IPS DF 6.9 (cell line): ENCODE measurements at regions not wholly inside any gene's neighbourhood (a gene's known extent, or its start where the extent isn't known, plus 50 kb on each side); places are given as distances from the start of the nearest gene placed in this dataset.

Source experiments
- DNase-seq: peaks from one replicate; pipeline ENCODE4 v3.0.0-alpha.2; 2013; ENCODE audit warnings: low read depth, low spot score
- H3K27ac ChIP-seq: one replicate; pipeline ENCODE4 v1.5.1; 2013; ENCODE audit warnings: low read length, control low read depth
- H3K27me3 ChIP-seq: 2 replicates; pipeline ENCODE4 v1.6.1; 2013; ENCODE audit warnings: mild to moderate bottlenecking, low read length; ENCODE audit not compliant: control insufficient read depth, insufficient read depth
- H3K36me3 ChIP-seq: 2 replicates; pipeline ENCODE4 v1.6.1; 2013; ENCODE audit warnings: low read length; ENCODE audit not compliant: control insufficient read depth, insufficient read depth
- H3K4me1 ChIP-seq: 2 replicates; pipeline ENCODE4 v1.6.1; 2013; ENCODE audit warnings: low read length; ENCODE audit not compliant: control insufficient read depth, insufficient read depth
- H3K4me3 ChIP-seq: 2 replicates; pipeline ENCODE4 v1.5.1; 2013; ENCODE audit warnings: mild to moderate bottlenecking, low read length
- H3K9me3 ChIP-seq: 2 replicates; pipeline ENCODE4 v1.6.1; 2013; ENCODE audit warnings: low read length, inconsistent platforms; ENCODE audit not compliant: control insufficient read depth, insufficient read depth
- WGBS: extraction: QIAGEN DNeasy Blood & Tissue Kit; methylation state at CpG from one replicate; pipeline ENCODE4 v1.1.7; 2013; ENCODE audit warnings: mixed read lengths, missing lambda C conversion rate; ENCODE audit not compliant: insufficient read length, insufficient coverage; 5-methylcytosine and 5-hydroxymethylcytosine counted together

DNA sequence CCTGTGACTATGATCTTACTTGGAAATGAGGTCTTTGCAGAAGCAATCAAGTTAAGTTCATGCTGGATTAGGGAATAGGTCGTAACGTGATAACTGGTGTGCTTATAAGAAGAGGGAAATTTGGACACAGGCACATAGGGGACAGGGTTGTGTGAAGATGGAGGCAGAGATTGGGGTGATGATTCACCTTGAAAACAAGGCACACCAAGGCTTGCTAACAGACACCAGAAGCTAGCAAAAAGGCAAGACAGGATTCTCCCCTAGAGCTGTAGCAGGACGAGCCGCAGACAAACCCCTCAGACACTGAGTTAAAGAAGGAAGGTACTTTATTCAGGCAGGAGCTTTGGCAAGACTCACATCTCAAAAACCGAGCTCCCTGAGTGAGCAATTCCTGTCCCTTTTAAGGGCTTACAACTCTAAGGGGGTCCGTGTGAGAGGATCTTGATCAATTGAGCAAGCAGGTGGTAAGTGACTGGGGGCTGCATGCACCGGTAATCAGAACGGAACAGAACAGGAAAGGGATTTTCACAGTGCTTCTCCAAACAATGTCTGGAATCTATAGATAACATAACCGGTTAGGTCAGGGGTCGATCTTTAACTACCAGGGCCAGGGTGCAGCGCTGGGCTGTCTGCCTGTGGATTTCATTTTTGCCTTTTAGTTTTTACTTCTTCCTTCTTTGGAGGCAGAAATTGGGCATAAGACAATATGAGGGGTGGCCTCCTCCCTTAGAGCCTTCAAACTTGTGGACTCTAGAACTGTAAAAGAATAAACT is 57.5 kb upstream of the S1PR3 start:
- H3K9me3 ChIP-seq, result no peaks in the 10 kb centered on the region
- H3K4me1 ChIP-seq, result no peaks in the 10 kb centered on the region
- H3K27ac ChIP-seq, result no peak overlapping the region
- H3K4me3 ChIP-seq, result no peak overlapping the region
- H3K27me3 ChIP-seq, result no peaks in the 10 kb centered on the region
- WGBS, result no CpG with 5 or more reads among the region's 11 CpGs
- DNase-seq, result no peak
- H3K36me3 ChIP-seq, result no peaks in the 10 kb centered on the region

DNA sequence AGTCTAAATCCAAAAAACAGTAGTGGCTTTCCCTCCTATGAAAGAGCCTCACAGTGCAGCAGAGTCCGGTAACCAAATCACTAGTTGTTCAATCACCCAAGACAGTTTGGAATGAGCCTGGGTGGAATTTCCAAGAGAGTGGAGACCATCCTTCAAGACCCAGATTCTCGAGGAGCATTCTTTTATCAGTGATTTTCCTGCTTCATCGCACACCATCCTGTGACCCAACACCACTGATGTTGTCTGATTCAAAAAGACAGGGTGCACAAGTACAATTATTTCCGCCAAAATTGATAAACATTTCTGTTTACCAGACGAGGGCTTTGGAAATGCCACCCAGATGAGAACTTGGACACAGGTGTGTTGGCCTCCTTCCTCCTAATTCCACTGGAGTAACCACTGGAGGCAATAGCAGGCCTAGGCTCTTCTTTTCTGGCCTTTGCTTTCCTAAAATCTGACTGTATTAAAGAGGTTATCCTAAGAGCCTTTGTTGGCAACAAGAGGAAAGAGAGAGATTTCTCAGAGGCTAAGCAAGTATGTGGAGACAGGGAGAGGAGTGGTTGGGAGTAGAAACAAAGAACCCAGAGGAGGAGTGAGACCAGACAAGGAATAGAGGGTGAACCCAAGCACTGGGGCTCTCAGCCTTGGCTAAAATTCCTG is 56.3 kb upstream of the S1PR3 start:
- WGBS, result no CpG with 5 or more reads among the region's 5 CpGs
- H3K27me3 ChIP-seq, result no peaks in the 10 kb centered on the region
- no peak for DNase-seq
- no peak overlapping the region for H3K4me3 ChIP-seq
- no peaks in the 10 kb centered on the region for H3K9me3 ChIP-seq
- no peaks in the 10 kb centered on the region for H3K36me3 ChIP-seq
- H3K27ac ChIP-seq, result no peak overlapping the region
- H3K4me1 ChIP-seq, result no peaks in the 10 kb centered on the region

DNA sequence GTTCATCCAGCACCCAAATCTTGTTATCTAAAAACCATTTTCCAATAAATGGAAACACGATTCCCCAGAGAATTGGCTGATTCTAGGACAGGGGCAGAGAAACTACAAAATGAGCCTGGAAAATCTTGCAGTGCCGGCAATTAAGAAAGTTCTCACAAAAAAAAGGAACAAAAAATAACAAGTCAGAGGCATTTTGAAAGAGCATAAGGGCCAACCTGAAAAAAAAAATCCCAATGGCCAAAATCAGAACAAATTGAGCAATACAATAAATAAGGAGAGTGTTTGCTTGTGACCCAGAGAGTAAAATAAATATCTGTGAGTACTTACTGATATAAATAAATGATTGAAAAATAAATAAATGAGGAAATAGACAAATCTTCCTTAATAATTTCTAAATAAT is 55.1 kb upstream of the S1PR3 start:
- Histone ChIP-seq H3K36me3 (no peaks in the 10 kb centered on the region), H3K4me1 (no peaks in the 10 kb centered on the region), H3K9me3 (no peaks in the 10 kb centered on the region), H3K27ac (no peak overlapping the region), H3K27me3 (no peaks in the 10 kb centered on the region), H3K4me3 (no peak overlapping the region)
- WGBS, result no CpG with 5 or more reads among the region's 2 CpGs
- no peak for DNase-seq

DNA sequence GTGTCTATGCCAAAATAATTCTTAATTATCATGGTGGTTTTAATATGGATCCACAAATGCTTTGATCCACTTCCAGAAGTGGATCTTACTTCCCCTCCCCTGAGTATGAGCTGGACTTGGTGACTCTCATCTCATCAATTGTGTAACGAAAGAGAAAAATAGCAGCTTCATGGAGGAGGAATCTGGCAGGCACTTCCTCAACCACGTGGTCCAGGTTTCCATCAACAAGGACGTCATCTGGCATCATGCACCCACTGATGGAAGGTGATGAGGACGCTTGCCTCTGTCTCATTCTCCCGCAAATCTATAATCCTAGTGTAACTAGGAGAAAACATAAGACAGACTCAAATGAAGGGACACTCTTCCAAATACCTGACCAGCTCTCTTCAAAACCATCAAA is 54.6 kb upstream of the S1PR3 start:
- no peak overlapping the region for H3K27ac ChIP-seq
- no peaks in the 10 kb centered on the region for H3K36me3 ChIP-seq
- no peak for DNase-seq
- no peaks in the 10 kb centered on the region for H3K4me1 ChIP-seq
- no peaks in the 10 kb centered on the region for H3K27me3 ChIP-seq
- WGBS, result no CpG with 5 or more reads among the region's 5 CpGs
- no peak overlapping the region for H3K4me3 ChIP-seq
- no peaks in the 10 kb centered on the region for H3K9me3 ChIP-seq

DNA sequence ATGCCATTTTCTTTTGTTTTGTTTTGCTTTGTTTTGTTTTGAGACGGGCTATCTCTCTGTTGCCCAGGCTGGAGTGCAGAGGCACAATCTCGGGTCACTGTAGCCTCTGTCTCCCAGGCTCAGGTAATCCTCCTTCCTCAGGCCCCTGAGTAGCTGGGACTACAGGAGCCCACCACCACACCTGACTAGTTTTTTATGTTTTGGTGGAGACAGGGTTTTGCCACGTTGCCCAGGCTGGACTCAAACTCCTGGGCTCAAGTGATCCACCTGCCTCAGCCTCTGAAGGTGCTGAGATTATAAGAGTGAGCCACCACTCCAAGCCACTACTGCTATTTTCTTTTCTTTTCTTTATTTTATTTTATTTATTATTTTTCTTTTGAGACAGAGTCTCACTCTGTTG is 54.0 kb upstream of the S1PR3 start:
- Histone ChIP-seq H3K4me3 (no peak overlapping the region), H3K27ac (no peak overlapping the region), H3K4me1 (no peaks in the 10 kb centered on the region), H3K36me3 (no peaks in the 10 kb centered on the region), H3K27me3 (no peaks in the 10 kb centered on the region), H3K9me3 (no peaks in the 10 kb centered on the region)
- no peak for DNase-seq
- no CpG with 5 or more reads among the region's 3 CpGs for WGBS

DNA sequence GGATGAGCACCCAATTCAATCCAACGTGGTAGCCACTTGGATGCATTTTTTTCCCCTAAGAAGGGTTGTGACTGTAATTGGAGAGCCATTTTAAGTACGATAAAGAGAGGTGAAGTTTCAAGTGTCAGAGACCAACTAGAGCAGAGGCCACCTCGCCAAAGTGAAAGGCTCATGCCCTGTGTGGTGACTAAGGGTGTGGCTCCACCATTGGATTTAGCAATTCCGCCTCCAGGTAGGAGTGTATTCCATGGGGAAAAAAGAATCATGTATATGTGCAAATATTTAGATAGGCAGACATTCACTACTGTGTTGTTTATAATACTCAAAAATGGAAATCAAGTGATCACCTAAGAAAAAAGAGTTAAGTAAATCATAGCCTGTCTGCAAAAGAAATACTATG is 53.1 kb upstream of the S1PR3 start:
- H3K4me3 ChIP-seq, result no peak overlapping the region
- H3K4me1 ChIP-seq, result no peaks in the 10 kb centered on the region
- no peaks in the 10 kb centered on the region for H3K36me3 ChIP-seq
- WGBS, result no CpG with 5 or more reads among the region's 4 CpGs
- H3K9me3 ChIP-seq, result no peaks in the 10 kb centered on the region
- no peaks in the 10 kb centered on the region for H3K27me3 ChIP-seq
- no peak for DNase-seq
- H3K27ac ChIP-seq, result no peak overlapping the region
